ENCODE measurements at regions not wholly inside any gene's neighbourhood (a gene's known extent, or its start where the extent isn't known, plus 50 kb on each side); places are given as distances from the start of the nearest gene placed in this dataset.

GRCh38 chr4:108559068-108559793 is 61.1 kb upstream of the RPL34 start:
- Histone ChIP-seq H4K20me1 (ENCODE audit: insufficient read depth) (no peaks in the 10 kb centered on the region), H3K4me2 (ENCODE audit: unreplicated experiment) (no peak overlapping the region), H3K4me3 (no peak overlapping the region), H3K9me3 (ENCODE audit: low read depth) (no peaks in the 10 kb centered on the region), H3K36me3 (ENCODE audit: low read depth) (no peaks in the 10 kb centered on the region), H2AFZ (no peak overlapping the region), H3K27me3 (replicated peaks; ENCODE audit: insufficient read depth) (peaks cover 3% of the 10 kb centered on the region; the same call in 1 of the 2 replicates), H3K27ac (no peak overlapping the region), H3K9ac (no peak overlapping the region), H3F3A (ENCODE audit: insufficient read depth) (no peaks in the 10 kb centered on the region), H3K9me2 (ENCODE audit: insufficient read depth) (no peaks in the 10 kb centered on the region), H3K79me2 (ENCODE audit: insufficient read depth) (no peaks in the 10 kb centered on the region), H3K4me1 (ENCODE audit: insufficient read depth) (no peaks in the 10 kb centered on the region; the same call in 1 of the 2 replicates)
- DNase-seq, result no peak
- in situ Hi-C loops (cut with MboI), result no loop called here
- 30 to 32% methylated on average over 7 of the region's 7 CpGs for WGBS, 2 experiments (ENCODE audit: low coverage in 1 of 2, low lambda C conversion rate in 2 of 2, missing lambda C conversion rate in 2 of 2)
- TF ChIP-seq EZH2 (IDR thresholded peaks at IDR 0.05; ENCODE audit: insufficient read depth, poor library complexity, severe bottlenecking), result no peak
- TF ChIP-seq EZH2phosphoT487 (IDR thresholded peaks at IDR 0.05; ENCODE audit: insufficient read depth, low read depth), result no peak

GRCh38 chr4:108556588-108557200 is 63.7 kb upstream of the RPL34 start:
- Histone ChIP-seq H2AFZ (no peak overlapping the region), H4K20me1 (ENCODE audit: insufficient read depth) (no peaks in the 10 kb centered on the region), H3K9me2 (ENCODE audit: insufficient read depth) (no peaks in the 10 kb centered on the region), H3K4me2 (ENCODE audit: unreplicated experiment) (no peak overlapping the region), H3K27ac (no peak overlapping the region), H3K9ac (no peak overlapping the region), H3K27me3 (replicated peaks; ENCODE audit: insufficient read depth) (peaks cover 3% of the 10 kb centered on the region; the same call in 1 of the 2 replicates), H3K4me1 (ENCODE audit: insufficient read depth) (no peaks in the 10 kb centered on the region; the same call in 1 of the 2 replicates), H3K79me2 (ENCODE audit: insufficient read depth) (no peaks in the 10 kb centered on the region), H3F3A (ENCODE audit: insufficient read depth) (no peaks in the 10 kb centered on the region), H3K9me3 (ENCODE audit: low read depth) (no peaks in the 10 kb centered on the region), H3K4me3 (no peak overlapping the region), H3K36me3 (ENCODE audit: low read depth) (no peaks in the 10 kb centered on the region)
- no peak for DNase-seq
- TF ChIP-seq EZH2 (IDR thresholded peaks at IDR 0.05; ENCODE audit: insufficient read depth, poor library complexity, severe bottlenecking) (no peak), EZH2phosphoT487 (IDR thresholded peaks at IDR 0.05; ENCODE audit: insufficient read depth, low read depth) (no peak)
- WGBS, 2 experiments (ENCODE audit: low coverage in 1 of 2, low lambda C conversion rate in 2 of 2, missing lambda C conversion rate in 2 of 2), result 48 to 61% methylated on average over 5 of the region's 5 CpGs
- in situ Hi-C loops (cut with MboI), result no loop called here

GRCh38 chr4:108556166-108556565 is 64.2 kb upstream of the RPL34 start:
- Histone ChIP-seq H3K4me3 (no peak overlapping the region), H3K9me2 (ENCODE audit: insufficient read depth) (no peaks in the 10 kb centered on the region)

GRCh38 chr4:108555701-108556100 is 64.7 kb upstream of the RPL34 start:
- no peak overlapping the region for H2AFZ ChIP-seq
- in situ Hi-C loops (cut with MboI), result no loop called here

More at GRCh38 chr4:108556166-108556565, 64.2 kb upstream of the RPL34 start:
- Histone ChIP-seq H3K27me3 (replicated peaks; ENCODE audit: insufficient read depth) (peaks cover 3% of the 10 kb centered on the region; the same call in 1 of the 2 replicates), H3K4me2 (ENCODE audit: unreplicated experiment) (no peak overlapping the region), H3K36me3 (ENCODE audit: low read depth) (no peaks in the 10 kb centered on the region), H4K20me1 (ENCODE audit: insufficient read depth) (no peaks in the 10 kb centered on the region), H3K9ac (no peak overlapping the region), H2AFZ (no peak overlapping the region), H3K9me3 (ENCODE audit: low read depth) (no peaks in the 10 kb centered on the region), H3K4me1 (ENCODE audit: insufficient read depth) (no peaks in the 10 kb centered on the region; the same call in 1 of the 2 replicates), H3K27ac (no peak overlapping the region), H3F3A (ENCODE audit: insufficient read depth) (no peaks in the 10 kb centered on the region), H3K79me2 (ENCODE audit: insufficient read depth) (no peaks in the 10 kb centered on the region)
- in situ Hi-C loops (cut with MboI), result no loop called here
- WGBS, 2 experiments (ENCODE audit: low coverage in 1 of 2, low lambda C conversion rate in 2 of 2, missing lambda C conversion rate in 2 of 2), result 31 to 35% methylated on average over 5 of the region's 5 CpGs
- no peak for DNase-seq
- TF ChIP-seq EZH2 (IDR thresholded peaks at IDR 0.05; ENCODE audit: insufficient read depth, poor library complexity, severe bottlenecking) (no peak), EZH2phosphoT487 (IDR thresholded peaks at IDR 0.05; ENCODE audit: insufficient read depth, low read depth) (no peak)

More at GRCh38 chr4:108555701-108556100, 64.7 kb upstream of the RPL34 start:
- Histone ChIP-seq H3K9me3 (ENCODE audit: low read depth) (no peaks in the 10 kb centered on the region), H3K4me3 (no peak overlapping the region), H3K36me3 (ENCODE audit: low read depth) (no peaks in the 10 kb centered on the region), H3K4me2 (ENCODE audit: unreplicated experiment) (no peak overlapping the region), H3K9me2 (ENCODE audit: insufficient read depth) (no peaks in the 10 kb centered on the region), H3F3A (ENCODE audit: insufficient read depth) (no peaks in the 10 kb centered on the region), H3K9ac (no peak overlapping the region), H4K20me1 (ENCODE audit: insufficient read depth) (no peaks in the 10 kb centered on the region), H3K27me3 (replicated peaks; ENCODE audit: insufficient read depth) (peaks cover 3% of the 10 kb centered on the region; the same call in 1 of the 2 replicates), H3K79me2 (ENCODE audit: insufficient read depth) (no peaks in the 10 kb centered on the region), H3K27ac (no peak overlapping the region), H3K4me1 (ENCODE audit: insufficient read depth) (no peaks in the 10 kb centered on the region; the same call in 1 of the 2 replicates)
- TF ChIP-seq EZH2 (IDR thresholded peaks at IDR 0.05; ENCODE audit: insufficient read depth, poor library complexity, severe bottlenecking) (no peak), EZH2phosphoT487 (IDR thresholded peaks at IDR 0.05; ENCODE audit: insufficient read depth, low read depth) (no peak)
- no peak for DNase-seq
- WGBS, 2 experiments (ENCODE audit: low coverage in 1 of 2, low lambda C conversion rate in 2 of 2, missing lambda C conversion rate in 2 of 2), result 6 to 8% methylated on average over 1 of the region's 1 CpG
